ENCODE measurements at regions not wholly inside any gene's neighbourhood (a gene's known extent, or its start where the extent isn't known, plus 50 kb on each side); places are given as distances from the start of the nearest gene placed in this dataset.

DNA sequence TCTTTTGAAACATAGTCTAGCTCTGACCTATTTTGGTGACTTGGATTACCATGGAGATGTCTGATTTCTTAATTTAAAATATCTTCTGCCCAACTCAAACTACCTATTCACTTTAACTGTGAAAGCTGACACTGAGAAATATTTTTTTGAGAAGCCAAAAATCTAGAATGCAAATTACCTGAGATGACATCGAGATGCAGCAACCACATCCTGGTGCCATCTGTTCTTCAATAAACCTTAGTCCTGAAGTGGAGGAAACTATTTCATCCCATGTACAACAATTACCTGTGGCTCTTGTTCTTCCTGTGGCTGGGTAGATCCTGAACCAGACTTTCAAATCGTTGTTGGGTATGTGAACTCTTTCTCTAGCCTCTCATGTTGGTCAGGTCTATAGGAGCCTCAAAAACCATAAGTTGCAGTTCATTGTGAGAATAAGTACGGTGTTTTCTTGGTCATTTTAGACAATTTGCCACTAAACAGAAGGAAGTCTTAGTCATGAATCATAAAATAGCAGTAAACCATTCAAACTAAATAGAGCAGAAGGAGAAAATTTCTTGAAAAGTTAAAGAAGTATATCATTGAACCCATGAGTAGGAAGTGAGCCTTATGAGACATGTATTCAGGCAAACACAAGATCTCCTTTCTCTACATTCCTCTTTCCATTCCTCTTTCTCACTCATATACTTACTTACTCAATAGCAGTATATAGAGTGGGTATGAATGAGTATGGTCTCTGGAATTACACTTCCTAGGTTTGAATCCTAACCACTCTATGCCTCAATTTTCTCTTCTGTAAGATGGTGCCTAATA lies 176.0 kb downstream of the HMHB1 start:
- H3K4me3 Mint-ChIP-seq: no peak overlapping the region
- Histone ChIP-seq H2AK5ac (ENCODE audit: insufficient read length, low read length) (no peak overlapping the region), H3K14ac (ENCODE audit: insufficient read depth, low read length) (no peak overlapping the region), H3K4me2 (ENCODE audit: insufficient read depth, insufficient read length, low read length) (no peak overlapping the region), H3K27ac (ENCODE audit: insufficient read length, low read depth, low read length) (no peak overlapping the region), H3K4me1 (ENCODE audit: insufficient read depth, low read length) (no peaks in the 10 kb centered on the region), H3T11ph (ENCODE audit: low read length) (no peak overlapping the region), H4K8ac (replicated peaks; ENCODE audit: insufficient read length, low read depth, low read length) (no peak overlapping the region), H3K9ac (ENCODE audit: extremely low read depth, insufficient read length, low read length) (no peak overlapping the region), H3K27me3 (ENCODE audit: insufficient read depth, low read length) (no peaks in the 10 kb centered on the region), H2AFZ (ENCODE audit: low read length) (no peak overlapping the region), H3K79me1 (ENCODE audit: insufficient read depth, low read depth, low read length, poor library complexity, severe bottlenecking) (no peaks in the 10 kb centered on the region), H2BK5ac (ENCODE audit: insufficient read length, low read length) (no peak overlapping the region), H3K23ac (ENCODE audit: insufficient read length, low read depth, low read length) (no peak overlapping the region), H3K9me3 (ENCODE audit: control insufficient read depth, low read depth, low read length) (no peaks in the 10 kb centered on the region), H2BK20ac (ENCODE audit: low read depth, low read length, poor library complexity, severe bottlenecking) (no peak overlapping the region), H3K4ac (ENCODE audit: low read depth, low read length) (no peak overlapping the region), H3K23me2 (ENCODE audit: insufficient read length, low read depth, low read length, poor library complexity, severe bottlenecking) (no peaks in the 10 kb centered on the region), H4K20me1 (ENCODE audit: control insufficient read depth, insufficient read depth, insufficient read length) (no peaks in the 10 kb centered on the region), H3K79me2 (ENCODE audit: insufficient read depth, low read length) (no peaks in the 10 kb centered on the region), H4K5ac (ENCODE audit: insufficient read length, low read depth, low read length) (no peak overlapping the region), H2BK15ac (ENCODE audit: low read depth, low read length) (no peak overlapping the region), H3K56ac (ENCODE audit: insufficient read length, low read depth, low read length) (no peak overlapping the region), H2BK12ac (ENCODE audit: insufficient read length, low read depth, low read length) (no peak overlapping the region), H3K18ac (ENCODE audit: insufficient read length, low read depth, low read length) (no peak overlapping the region), H2BK120ac (ENCODE audit: low read depth, low read length, poor library complexity, severe bottlenecking) (no peak overlapping the region), H4K91ac (ENCODE audit: insufficient read length, low read depth, low read length) (no peak overlapping the region)
- no peak overlapping the region; a peak in 1 of 7 replicates for H3K27ac Mint-ChIP-seq
- no peaks in the 10 kb centered on the region for H3K27me3 Mint-ChIP-seq (ENCODE audit: low read depth)
- no peak for TF ChIP-seq CTCF (conservative IDR thresholded peaks at IDR 0.05)
- no CpG with 5 or more reads among the region's 3 CpGs for WGBS (ENCODE audit: extremely low coverage, insufficient read length, low lambda C conversion rate)
- H3K36me3 Mint-ChIP-seq (ENCODE audit: insufficient read depth in 1 of 3, low read depth in 3 of 3): no peaks in the 10 kb centered on the region
- peaks cover 6 to 7% of the 10 kb centered on the region in 2 experiments; a peak in 2 of 4 replicates for H3K4me1 Mint-ChIP-seq
- no peaks in the 10 kb centered on the region for H3K9me3 Mint-ChIP-seq
- no peak for DNase-seq
